ENCODE measurements at regions not wholly inside any gene's neighbourhood (a gene's known extent, or its start where the extent isn't known, plus 50 kb on each side); places are given as distances from the start of the nearest gene placed in this dataset.
A peak's percentile ranks its signal among the peaks of the same experiment; 100 is the strongest.

GRCh38 chr1:88063605-88064004 lies 620.5 kb upstream of the PKN2 start:
- H3K4me3 ChIP-seq (ENCODE audit: low read depth, low read length, poor library complexity, severe bottlenecking) = no peak overlapping the region
- no peak overlapping the region for H3K27ac ChIP-seq (ENCODE audit: low read depth, low read length, poor library complexity, severe bottlenecking)
- ChIA-PET CTCF (no interaction called here), POLR2A (ENCODE audit: low non-redundant PET) (interaction anchor here (0.5 kb wide), 1 partner anchor 1196 kb away, joined by 13 read pairs; no protein-coding TSS in a partner anchor)
- TF ChIP-seq, protein P1, sequence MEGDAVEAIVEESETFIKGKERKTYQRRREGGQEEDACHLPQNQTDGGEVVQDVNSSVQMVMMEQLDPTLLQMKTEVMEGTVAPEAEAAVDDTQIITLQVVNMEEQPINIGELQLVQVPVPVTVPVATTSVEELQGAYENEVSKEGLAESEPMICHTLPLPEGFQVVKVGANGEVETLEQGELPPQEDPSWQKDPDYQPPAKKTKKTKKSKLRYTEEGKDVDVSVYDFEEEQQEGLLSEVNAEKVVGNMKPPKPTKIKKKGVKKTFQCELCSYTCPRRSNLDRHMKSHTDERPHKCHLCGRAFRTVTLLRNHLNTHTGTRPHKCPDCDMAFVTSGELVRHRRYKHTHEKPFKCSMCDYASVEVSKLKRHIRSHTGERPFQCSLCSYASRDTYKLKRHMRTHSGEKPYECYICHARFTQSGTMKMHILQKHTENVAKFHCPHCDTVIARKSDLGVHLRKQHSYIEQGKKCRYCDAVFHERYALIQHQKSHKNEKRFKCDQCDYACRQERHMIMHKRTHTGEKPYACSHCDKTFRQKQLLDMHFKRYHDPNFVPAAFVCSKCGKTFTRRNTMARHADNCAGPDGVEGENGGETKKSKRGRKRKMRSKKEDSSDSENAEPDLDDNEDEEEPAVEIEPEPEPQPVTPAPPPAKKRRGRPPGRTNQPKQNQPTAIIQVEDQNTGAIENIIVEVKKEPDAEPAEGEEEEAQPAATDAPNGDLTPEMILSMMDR (conservative IDR thresholded peaks at IDR 0.05; ENCODE audit: low read depth, low read length) = no peak
- TF ChIP-seq EZH2 (IDR thresholded peaks at IDR 0.05; ENCODE audit: borderline replicate concordance, low read depth, low read length, poor library complexity, severe bottlenecking) = no peak
- BruUV-seq (replicated peaks) = no TSS peak
- no peaks in the 10 kb centered on the region for H3K27me3 ChIP-seq (replicated peaks; ENCODE audit: insufficient read depth, low read depth, low read length, poor library complexity)
- DNase-seq (ENCODE audit: low spot score) = peak; percentile 22
- no peaks in the 10 kb centered on the region for H3K36me3 ChIP-seq (ENCODE audit: insufficient read depth, low read length, poor library complexity, severe bottlenecking)
- H3K4me1 ChIP-seq (ENCODE audit: insufficient read depth, low read length, poor library complexity, severe bottlenecking) = peaks cover 22% of the 10 kb centered on the region
- intact Hi-C loops (cut with micrococcal nuclease; ENCODE audit: unreplicated experiment) = loop anchor here (5.0 to 10.0 kb wide), 5 partner anchors 279 to 931 kb away; partner anchors contain the start of gene LMO4
- no peaks in the 10 kb centered on the region for H3K9me3 ChIP-seq (ENCODE audit: low read depth, low read length, poor library complexity, severe bottlenecking)

DNA sequence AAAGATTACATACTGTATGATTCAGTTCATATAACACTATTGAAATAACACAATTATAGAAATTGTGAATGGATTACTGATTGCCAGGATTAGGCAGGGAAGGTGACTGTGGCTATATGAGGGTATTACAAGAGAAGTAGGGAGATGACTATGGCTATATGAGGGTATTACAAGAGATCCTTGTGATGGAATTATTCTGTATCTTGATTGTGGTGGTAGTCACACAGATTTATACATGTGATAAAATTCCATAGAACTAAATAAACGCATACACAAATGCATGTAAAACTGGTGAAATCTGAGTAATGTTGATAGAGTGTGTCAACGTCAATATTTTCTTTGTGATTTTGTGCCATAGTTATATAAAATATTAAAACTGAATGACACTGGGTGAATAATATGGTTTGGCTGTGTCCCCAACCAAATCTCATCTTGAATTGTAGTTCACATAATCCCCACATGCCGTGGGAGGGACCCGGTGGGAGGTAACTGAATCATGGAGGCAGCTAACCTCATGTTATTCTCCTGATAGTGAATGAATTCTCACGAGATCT lies 615.6 kb upstream of the PKN2 start:
- DNase-seq (ENCODE audit: low spot score) = peak; percentile 11
- Histone ChIP-seq H3K4me3 (ENCODE audit: low read depth, low read length, poor library complexity, severe bottlenecking) (no peak overlapping the region), H3K9me3 (ENCODE audit: low read depth, low read length, poor library complexity, severe bottlenecking) (no peaks in the 10 kb centered on the region), H3K36me3 (ENCODE audit: insufficient read depth, low read length, poor library complexity, severe bottlenecking) (no peaks in the 10 kb centered on the region), H3K27ac (ENCODE audit: low read depth, low read length, poor library complexity, severe bottlenecking) (no peak overlapping the region), H3K27me3 (replicated peaks; ENCODE audit: insufficient read depth, low read depth, low read length, poor library complexity) (no peaks in the 10 kb centered on the region), H3K4me1 (ENCODE audit: insufficient read depth, low read length, poor library complexity, severe bottlenecking) (peaks cover 6% of the 10 kb centered on the region)
- TF ChIP-seq, protein P1 (conservative IDR thresholded peaks at IDR 0.05; ENCODE audit: low read depth, low read length) = no peak
- no peak for TF ChIP-seq EZH2 (IDR thresholded peaks at IDR 0.05; ENCODE audit: borderline replicate concordance, low read depth, low read length, poor library complexity, severe bottlenecking)
- no TSS peak for BruUV-seq (replicated peaks)
- intact Hi-C loops (cut with micrococcal nuclease; ENCODE audit: unreplicated experiment) = loop anchor here (10.0 kb wide), 2 partner anchors 284 to 744 kb away; partner anchors contain the start of gene LMO4
- CTCF ChIA-PET = no interaction called here
- POLR2A ChIA-PET (ENCODE audit: low non-redundant PET) = no interaction called here

DNA sequence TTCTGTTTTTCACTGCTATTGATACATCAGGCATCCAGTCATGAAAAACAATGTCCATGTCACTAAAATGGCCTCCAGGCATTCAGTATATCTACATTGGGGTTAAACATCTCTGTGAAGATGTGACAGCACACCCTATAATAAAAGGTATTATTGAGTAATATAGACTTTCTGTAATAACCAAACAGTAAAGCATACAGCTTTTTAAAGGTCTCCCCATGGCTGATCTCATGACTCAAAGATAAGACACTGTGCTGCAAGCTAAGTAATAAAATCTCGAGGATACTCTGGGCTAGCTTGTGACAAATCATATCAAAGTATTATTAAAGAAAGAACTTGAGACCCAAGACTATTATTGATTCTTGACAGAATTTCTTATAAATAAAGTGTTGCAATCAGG lies 613.1 kb upstream of the PKN2 start:
- CTCF ChIA-PET = no interaction called here
- no TSS peak for BruUV-seq (replicated peaks)
- no peaks in the 10 kb centered on the region for H3K9me3 ChIP-seq (ENCODE audit: low read depth, low read length, poor library complexity, severe bottlenecking)
- TF ChIP-seq EZH2 (IDR thresholded peaks at IDR 0.05; ENCODE audit: borderline replicate concordance, low read depth, low read length, poor library complexity, severe bottlenecking) = no peak
- no peaks in the 10 kb centered on the region for H3K36me3 ChIP-seq (ENCODE audit: insufficient read depth, low read length, poor library complexity, severe bottlenecking)
- DNase-seq (ENCODE audit: low spot score) = no peak
- POLR2A ChIA-PET (ENCODE audit: low non-redundant PET) = no interaction called here
- no peak overlapping the region for H3K4me3 ChIP-seq (ENCODE audit: low read depth, low read length, poor library complexity, severe bottlenecking)
- no peaks in the 10 kb centered on the region for H3K4me1 ChIP-seq (ENCODE audit: insufficient read depth, low read length, poor library complexity, severe bottlenecking)
- no peaks in the 10 kb centered on the region for H3K27me3 ChIP-seq (replicated peaks; ENCODE audit: insufficient read depth, low read depth, low read length, poor library complexity)
- H3K27ac ChIP-seq (ENCODE audit: low read depth, low read length, poor library complexity, severe bottlenecking) = no peak overlapping the region
- intact Hi-C loops (cut with micrococcal nuclease; ENCODE audit: unreplicated experiment) = no loop called here

DNA sequence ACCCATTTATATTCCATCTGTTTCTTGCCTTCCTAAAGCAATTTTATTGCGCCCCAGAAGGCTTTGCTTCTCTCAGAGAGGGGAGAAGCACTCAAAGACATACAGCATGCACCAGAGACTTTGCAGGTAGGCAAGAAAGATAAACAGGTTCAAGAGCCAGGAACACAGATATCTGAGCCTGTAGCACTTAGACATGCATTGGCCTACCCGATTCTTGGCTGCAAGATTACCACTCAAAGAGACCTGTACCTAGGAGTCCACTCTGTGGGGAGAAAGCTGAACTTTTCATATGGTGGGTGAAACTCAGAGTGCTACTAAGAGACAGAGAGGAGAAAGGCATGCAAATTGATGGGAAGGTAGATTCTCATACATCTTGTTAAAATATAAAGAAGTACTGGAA lies 609.4 kb upstream of the PKN2 start:
- ChIA-PET CTCF (no interaction called here), POLR2A (ENCODE audit: low non-redundant PET) (no interaction called here)
- no peak overlapping the region for H3K4me3 ChIP-seq (ENCODE audit: low read depth, low read length, poor library complexity, severe bottlenecking)
- no peak for DNase-seq (ENCODE audit: low spot score)
- BruUV-seq (replicated peaks) = no TSS peak
- H3K27ac ChIP-seq (ENCODE audit: low read depth, low read length, poor library complexity, severe bottlenecking) = no peak overlapping the region
- H3K27me3 ChIP-seq (replicated peaks; ENCODE audit: insufficient read depth, low read depth, low read length, poor library complexity) = no peaks in the 10 kb centered on the region
- intact Hi-C loops (cut with micrococcal nuclease; ENCODE audit: unreplicated experiment) = no loop called here
- H3K36me3 ChIP-seq (ENCODE audit: insufficient read depth, low read length, poor library complexity, severe bottlenecking) = no peaks in the 10 kb centered on the region
- no peak for TF ChIP-seq EZH2 (IDR thresholded peaks at IDR 0.05; ENCODE audit: borderline replicate concordance, low read depth, low read length, poor library complexity, severe bottlenecking)
- TF ChIP-seq, protein P1 (conservative IDR thresholded peaks at IDR 0.05; ENCODE audit: low read depth, low read length) = no peak
- H3K4me1 ChIP-seq (ENCODE audit: insufficient read depth, low read length, poor library complexity, severe bottlenecking) = no peaks in the 10 kb centered on the region
- no peaks in the 10 kb centered on the region for H3K9me3 ChIP-seq (ENCODE audit: low read depth, low read length, poor library complexity, severe bottlenecking)

All from A673 (cell line).